ENCODE measurements at regions not wholly inside any gene's neighbourhood (a gene's known extent, or its start where the extent isn't known, plus 50 kb on each side); places are given as distances from the start of the nearest gene placed in this dataset.

DNA sequence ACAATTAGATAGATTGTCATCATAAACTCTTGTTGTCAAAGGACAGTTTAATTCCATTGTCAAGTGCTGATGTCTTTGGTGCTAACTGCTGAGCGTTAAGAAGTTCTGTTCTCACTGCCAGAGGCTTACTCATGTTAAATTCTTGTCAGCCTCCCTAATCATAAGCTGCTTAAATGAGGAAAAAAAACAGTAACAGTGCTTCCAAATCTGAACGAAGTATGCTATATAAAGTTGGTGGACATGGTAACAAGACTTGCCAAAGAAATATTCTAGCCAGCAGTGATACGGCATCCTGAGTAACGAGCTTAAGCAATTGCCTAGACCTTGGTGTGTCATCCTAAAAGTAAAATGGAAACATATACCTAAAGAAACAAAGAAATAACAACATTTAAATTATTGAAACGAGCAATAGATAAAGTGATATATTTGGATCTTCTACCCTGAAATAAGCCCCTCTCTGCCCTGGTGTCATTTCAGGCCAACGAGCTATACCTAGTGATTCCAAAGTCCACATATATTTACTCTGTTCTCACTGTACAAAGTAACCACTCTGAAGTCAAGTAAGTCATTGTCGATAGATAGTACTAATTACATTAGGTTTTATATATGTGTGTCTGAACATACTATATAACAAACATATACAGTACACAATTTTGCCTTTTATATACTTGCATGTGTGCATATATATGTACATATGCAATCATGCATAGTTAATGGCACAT is 339.7 kb upstream of the HS3ST1 start:
- no peaks in the 10 kb centered on the region for H3K4me1 ChIP-seq
- WGBS, 2 donors = 68 to 85% methylated on average over 7 of the region's 7 CpGs
- DNase-seq (ENCODE audit: low spot score in 2 of 2) = no peak
- TF ChIP-seq CTCF (IDR thresholded peaks at IDR 0.05) (no peak), EP300 (IDR thresholded peaks at IDR 0.05) (no peak), POLR2A (IDR thresholded peaks at IDR 0.05) (no peak)
- no peaks in the 10 kb centered on the region for H3K36me3 ChIP-seq
- no peaks in the 10 kb centered on the region for H3K9me3 ChIP-seq
- no peak overlapping the region for H3K4me3 ChIP-seq
- no peaks in the 10 kb centered on the region for H3K27me3 ChIP-seq
- no peak overlapping the region for H3K27ac ChIP-seq

- Histone ChIP-seq H3K4me3 (no peak overlapping the region), H3K27ac (no peak overlapping the region), H3K9me3 (no peaks in the 10 kb centered on the region), H3K27me3 (no peaks in the 10 kb centered on the region), H3K4me1 (no peaks in the 10 kb centered on the region), H3K36me3 (no peaks in the 10 kb centered on the region)
- peak in 1 of 2 donors; percentile 13 for DNase-seq (ENCODE audit: low spot score in 2 of 2)
- peak; percentile 15 to 76 (median 33) for TF ChIP-seq CTCF (IDR thresholded peaks at IDR 0.05)
- no peak for TF ChIP-seq EP300 (IDR thresholded peaks at IDR 0.05)
- TF ChIP-seq POLR2A (IDR thresholded peaks at IDR 0.05) = no peak
- WGBS, 2 donors = 30 to 33% methylated on average over 4 of the region's 4 CpGs
Observed at GRCh38 chr4:11765849-11766453, 337.3 kb upstream of the HS3ST1 start.

- DNase-seq (ENCODE audit: low spot score in 2 of 2) = no peak
- H3K27me3 ChIP-seq = no peaks in the 10 kb centered on the region
- H3K4me1 ChIP-seq = peaks cover 0 to 9% (median 0%) of the 10 kb centered on the region in 4 donors
- 14 to 21% methylated on average over 7 of the region's 7 CpGs for WGBS, 2 donors
- H3K36me3 ChIP-seq = no peaks in the 10 kb centered on the region
- no peak overlapping the region for H3K27ac ChIP-seq
- H3K4me3 ChIP-seq = no peak overlapping the region
- TF ChIP-seq EP300 (IDR thresholded peaks at IDR 0.05) = no peak
- TF ChIP-seq CTCF (IDR thresholded peaks at IDR 0.05) = no peak
- no peak for TF ChIP-seq POLR2A (IDR thresholded peaks at IDR 0.05)
- peaks cover 0 to 12% (median 2%) of the 10 kb centered on the region in 4 donors for H3K9me3 ChIP-seq
Observed at GRCh38 chr4:11748164-11748872, 319.6 kb upstream of the HS3ST1 start.

- no peak overlapping the region for H3K4me3 ChIP-seq
- no peak overlapping the region for H3K27ac ChIP-seq
- H3K36me3 ChIP-seq = no peaks in the 10 kb centered on the region
- H3K9me3 ChIP-seq = peaks cover 0 to 8% (median 2%) of the 10 kb centered on the region in 4 donors
- no peaks in the 10 kb centered on the region for H3K27me3 ChIP-seq
- peaks cover 0 to 9% (median 0%) of the 10 kb centered on the region in 4 donors for H3K4me1 ChIP-seq
- WGBS, 2 donors = 48 to 56% methylated on average over 4 of the region's 4 CpGs
- DNase-seq (ENCODE audit: low spot score in 2 of 2) = no peak
- TF ChIP-seq POLR2A (IDR thresholded peaks at IDR 0.05) (no peak), CTCF (IDR thresholded peaks at IDR 0.05) (no peak), EP300 (IDR thresholded peaks at IDR 0.05) (no peak)
Observed at GRCh38 chr4:11746734-11747133, 318.0 kb upstream of the HS3ST1 start.

GRCh38 chr4:11743976-11744375 is 315.3 kb upstream of the HS3ST1 start:
- 79 to 85% methylated on average over 1 of the region's 1 CpG for WGBS, 2 donors
- no peak for TF ChIP-seq POLR2A (IDR thresholded peaks at IDR 0.05)
- no peak for TF ChIP-seq CTCF (IDR thresholded peaks at IDR 0.05)
- no peak for TF ChIP-seq EP300 (IDR thresholded peaks at IDR 0.05)
- Histone ChIP-seq H3K36me3 (no peaks in the 10 kb centered on the region), H3K27me3 (no peaks in the 10 kb centered on the region), H3K9me3 (no peaks in the 10 kb centered on the region), H3K4me3 (no peak overlapping the region), H3K4me1 (peaks cover 0 to 9% (median 0%) of the 10 kb centered on the region in 4 donors), H3K27ac (no peak overlapping the region)
- no peak for DNase-seq (ENCODE audit: low spot score in 2 of 2)

All from tibial nerve (tissue), 4 donors.